Coronary artery (tissue), 2 donors: ENCODE measurements at regions not wholly inside any gene's neighbourhood (a gene's known extent, or its start where the extent isn't known, plus 50 kb on each side); places are given as distances from the start of the nearest gene placed in this dataset.
A peak's percentile ranks its signal among the peaks of the same experiment; 100 is the strongest.
"Not testable (repeated sequence)": the region's sequence is repeated elsewhere in the genome, so short reads cannot be mapped to it uniquely, and the experiment has no call there.

ENCODE experiments used
- DNase-seq: peaks from one replicate; pipeline ENCODE4 v3.0.0-alpha.2; 2017; ENCODE audit warnings: low spot score
- H3K27ac ChIP-seq, 2 donors: fragments of 200-600 bp; sonication (generic); one replicate each; pipeline ENCODE4 v1.5.1; 2016 to 2019
- H3K4me3 ChIP-seq: fragments of 200-600 bp; sonication (generic); 2 replicates; pipeline ENCODE4 v1.5.1; 2016; ENCODE audit warnings: mild to moderate bottlenecking, moderate library complexity

GRCh38 chr13:52565324-52565723, 76.9 kb upstream of the HNRNPA1L2 start:
- H3K27ac ChIP-seq, DNase-seq, H3K4me3 ChIP-seq: not testable (repeated sequence)

GRCh38 chr13:52569904-52570602, 72.2 kb upstream of the HNRNPA1L2 start:
- DNase-seq: not testable (repeated sequence)
- Histone ChIP-seq H3K4me3 (peak overlapping the region; percentile 45), H3K27ac (peak overlapping the region in 1 of 2 donors; percentile 4)

GRCh38 chr13:52571163-52571562, 71.1 kb upstream of the HNRNPA1L2 start:
- not testable (repeated sequence) for H3K4me3 ChIP-seq, H3K27ac ChIP-seq, DNase-seq

- not testable (repeated sequence) for H3K4me3 ChIP-seq, DNase-seq, H3K27ac ChIP-seq
Observed at GRCh38 chr13:52582962-52583361, 59.3 kb upstream of the HNRNPA1L2 start.
